VCaP (cell line): ENCODE measurements at regions not wholly inside any gene's neighbourhood (a gene's known extent, or its start where the extent isn't known, plus 50 kb on each side); places are given as distances from the start of the nearest gene placed in this dataset.
A peak's percentile ranks its signal among the peaks of the same experiment; 100 is the strongest.

Experiments used
- H3K27ac ChIP-seq: fragments of 450-650 bp; 2 replicates; pipeline ENCODE4 v1.5.1; 2017
- TF ChIP-seq, protein P1 (sequence below): fragments of 450-650 bp; conservative IDR thresholded peaks from 2 replicates; pipeline ENCODE4 v1.5.1; 2017; ENCODE audit warnings: mild to moderate bottlenecking, moderate library complexity

DNA sequence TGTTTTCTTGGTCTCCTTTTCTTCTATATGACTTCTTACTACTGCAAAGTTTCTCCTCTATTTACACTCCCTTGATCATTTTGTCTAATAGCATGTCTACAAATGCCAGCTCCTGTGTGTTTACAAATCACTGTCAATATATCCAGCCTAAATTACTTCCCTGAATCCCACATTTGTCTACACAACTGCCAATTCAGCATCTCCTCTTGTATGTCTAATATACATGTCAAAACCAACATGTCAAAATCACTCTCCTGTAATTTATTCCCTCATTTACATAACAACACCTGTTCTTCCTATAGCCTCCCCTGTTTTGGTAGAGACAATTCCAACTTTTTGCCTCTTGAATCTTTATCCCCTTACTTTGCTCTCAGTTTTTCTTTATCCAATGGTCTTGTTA lies 359.3 kb downstream of the PLOD2 start:
- no peak overlapping the region for H3K27ac ChIP-seq
- TF ChIP-seq, protein P1, sequence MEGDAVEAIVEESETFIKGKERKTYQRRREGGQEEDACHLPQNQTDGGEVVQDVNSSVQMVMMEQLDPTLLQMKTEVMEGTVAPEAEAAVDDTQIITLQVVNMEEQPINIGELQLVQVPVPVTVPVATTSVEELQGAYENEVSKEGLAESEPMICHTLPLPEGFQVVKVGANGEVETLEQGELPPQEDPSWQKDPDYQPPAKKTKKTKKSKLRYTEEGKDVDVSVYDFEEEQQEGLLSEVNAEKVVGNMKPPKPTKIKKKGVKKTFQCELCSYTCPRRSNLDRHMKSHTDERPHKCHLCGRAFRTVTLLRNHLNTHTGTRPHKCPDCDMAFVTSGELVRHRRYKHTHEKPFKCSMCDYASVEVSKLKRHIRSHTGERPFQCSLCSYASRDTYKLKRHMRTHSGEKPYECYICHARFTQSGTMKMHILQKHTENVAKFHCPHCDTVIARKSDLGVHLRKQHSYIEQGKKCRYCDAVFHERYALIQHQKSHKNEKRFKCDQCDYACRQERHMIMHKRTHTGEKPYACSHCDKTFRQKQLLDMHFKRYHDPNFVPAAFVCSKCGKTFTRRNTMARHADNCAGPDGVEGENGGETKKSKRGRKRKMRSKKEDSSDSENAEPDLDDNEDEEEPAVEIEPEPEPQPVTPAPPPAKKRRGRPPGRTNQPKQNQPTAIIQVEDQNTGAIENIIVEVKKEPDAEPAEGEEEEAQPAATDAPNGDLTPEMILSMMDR, result no peak

DNA sequence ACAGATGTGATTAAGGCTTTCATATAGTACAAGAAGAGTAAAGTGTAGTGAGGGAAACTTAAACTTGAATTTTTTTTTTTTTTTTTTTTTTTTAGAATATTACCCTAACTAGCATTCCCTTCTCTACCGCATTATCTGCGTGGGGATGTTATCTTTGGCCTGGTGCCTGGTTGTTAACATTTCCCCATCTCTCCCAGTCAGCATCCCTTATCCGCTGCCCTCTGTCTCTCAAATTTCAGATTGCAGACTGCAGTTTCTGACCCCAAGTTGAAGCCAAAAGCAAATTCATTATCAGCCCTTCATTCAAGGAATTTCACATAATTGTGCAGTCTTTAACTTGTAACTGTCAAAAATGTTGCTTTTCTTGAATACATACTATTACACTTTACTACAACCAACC lies 353.0 kb downstream of the PLOD2 start:
- TF ChIP-seq, protein P1, result peak; percentile 47; the same call in 1 of the 2 replicates

DNA sequence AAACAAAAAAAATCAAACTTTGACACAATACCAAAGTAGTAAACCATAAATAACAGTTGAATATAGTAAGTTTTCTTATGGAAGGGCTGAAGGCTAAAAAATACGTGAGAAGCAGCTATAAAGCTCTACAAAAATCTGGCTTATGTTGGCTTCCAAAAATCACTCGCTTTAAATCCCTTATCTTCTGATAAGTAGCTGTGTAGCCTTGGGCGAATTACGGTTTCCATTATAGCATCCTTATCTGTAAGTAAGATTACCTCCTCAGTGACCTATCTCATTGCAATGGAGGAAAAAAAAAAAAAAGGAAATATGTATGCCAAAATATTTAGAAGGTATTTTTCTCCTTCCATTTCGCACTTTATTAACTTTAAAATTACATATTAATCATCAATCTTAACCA lies 348.6 kb downstream of the PLOD2 start:
- no peak overlapping the region for H3K27ac ChIP-seq
- TF ChIP-seq, protein P1, result no peak

More for the DNA sequence above, 353.0 kb downstream of the PLOD2 start:
- H3K27ac ChIP-seq, result peak overlapping the region; percentile 68

DNA sequence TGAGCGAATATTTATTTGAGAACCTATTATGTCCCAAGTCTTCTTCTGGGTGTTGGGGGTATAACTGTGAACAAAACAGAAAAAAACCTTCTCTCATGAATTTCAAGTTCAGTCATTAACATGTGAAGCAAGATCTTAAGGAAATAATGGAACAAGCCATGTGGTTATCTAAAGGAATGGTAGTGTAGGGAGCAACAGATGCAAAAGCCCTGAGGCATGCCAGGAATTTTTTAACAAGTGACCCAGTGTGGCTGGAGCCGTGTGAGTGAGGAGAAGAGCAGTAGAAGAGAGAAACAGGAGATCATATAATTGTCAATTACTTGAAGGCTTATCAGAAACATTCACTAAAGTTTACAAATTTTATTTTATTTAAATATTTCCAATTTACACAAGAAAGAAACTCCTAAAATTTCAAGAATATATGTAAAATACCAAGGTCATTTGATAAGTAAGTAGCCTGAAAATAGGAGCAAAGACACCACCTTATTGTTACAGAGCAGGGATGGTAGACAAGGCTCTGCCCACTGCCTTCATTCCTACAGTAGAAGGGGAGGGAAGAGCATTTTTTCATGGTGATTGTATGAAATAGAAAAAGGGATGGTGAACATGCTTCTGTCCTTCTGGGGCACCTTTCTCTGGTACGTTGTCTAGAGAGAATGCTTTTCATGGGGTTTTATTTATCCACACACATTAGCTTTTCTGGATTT lies 345.1 kb downstream of the PLOD2 start:
- TF ChIP-seq, protein P1, result no peak
- no peak overlapping the region for H3K27ac ChIP-seq

DNA sequence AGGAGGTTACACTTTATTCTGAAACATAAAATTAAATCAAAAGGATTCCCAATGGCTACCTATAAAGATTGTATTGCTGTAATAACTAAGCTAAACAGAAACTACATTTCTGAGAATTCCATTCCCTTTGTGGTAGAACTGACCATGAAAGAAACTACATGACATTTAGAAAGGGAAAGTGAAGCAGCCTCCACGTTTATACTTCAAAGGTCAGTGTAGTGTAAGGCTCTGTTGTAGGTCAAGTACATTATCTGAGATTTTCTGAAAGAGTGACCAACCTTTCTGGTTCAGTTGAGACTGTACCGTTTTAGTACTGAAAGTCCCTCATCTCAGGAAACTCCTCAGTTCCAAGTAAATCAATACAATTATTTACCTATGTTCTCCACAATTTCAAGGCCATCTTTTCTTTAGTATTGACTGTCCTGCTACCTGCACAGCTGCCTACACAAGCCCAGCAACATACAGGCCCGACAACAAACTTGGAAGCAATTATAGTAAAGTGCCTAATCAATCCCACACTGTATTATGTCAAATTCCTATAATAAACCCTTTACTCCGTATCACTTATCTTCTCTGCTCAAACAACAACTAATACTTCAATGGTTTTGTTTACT lies 343.0 kb downstream of the PLOD2 start:
- TF ChIP-seq, protein P1, result no peak
- no peak overlapping the region for H3K27ac ChIP-seq

DNA sequence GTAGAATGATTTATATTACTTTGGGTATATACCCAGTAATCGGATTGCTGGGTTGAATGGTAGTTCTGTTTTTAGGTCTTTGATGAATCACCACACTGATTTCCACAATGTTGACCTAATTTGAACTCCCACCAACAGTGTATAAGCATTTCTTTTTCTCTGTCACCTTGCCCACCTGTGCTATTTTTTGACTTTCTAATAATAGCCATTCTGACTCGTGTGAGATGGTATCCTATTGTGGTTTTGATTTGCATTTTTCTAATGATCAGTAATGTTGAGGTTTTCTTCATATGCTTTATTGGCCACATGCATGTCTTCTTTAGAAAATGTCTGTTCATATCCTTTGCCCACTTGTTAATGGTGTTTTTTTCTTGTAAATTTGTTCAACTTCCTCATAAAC lies 340.8 kb downstream of the PLOD2 start:
- TF ChIP-seq, protein P1, result no peak
- H3K27ac ChIP-seq, result no peak overlapping the region

DNA sequence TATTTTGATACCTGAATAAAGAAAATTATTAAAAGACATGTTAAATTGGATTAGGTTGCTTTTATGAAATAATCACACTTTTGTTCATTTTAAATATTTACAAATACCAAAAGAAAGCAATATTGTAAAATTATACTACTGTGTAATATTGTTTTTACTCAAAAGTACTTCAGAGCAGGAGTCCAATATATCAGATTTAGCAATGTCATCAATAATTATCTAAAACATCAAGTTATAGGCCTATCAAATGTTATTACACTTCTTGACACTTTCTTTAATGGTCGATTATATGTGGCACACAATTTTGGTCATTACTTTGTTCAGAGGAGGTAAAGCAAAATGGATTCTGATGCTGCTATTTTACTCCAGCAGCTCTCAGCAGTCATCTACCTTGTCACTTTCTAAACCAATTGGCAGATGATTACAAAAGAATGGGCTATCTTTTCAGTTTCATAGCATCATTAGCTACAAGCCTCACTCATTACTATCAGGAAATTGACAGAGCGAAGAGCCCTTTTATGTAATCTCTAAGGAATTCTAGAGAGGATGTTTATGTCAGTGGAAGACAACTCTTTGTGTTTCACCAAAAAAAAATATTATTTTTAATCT lies 318.6 kb downstream of the PLOD2 start:
- H3K27ac ChIP-seq, result no peak overlapping the region
- TF ChIP-seq, protein P1, result no peak
